PC-9 (cell line): ENCODE measurements at regions not wholly inside any gene's neighbourhood (a gene's known extent, or its start where the extent isn't known, plus 50 kb on each side); places are given as distances from the start of the nearest gene placed in this dataset.
"Not testable (repeated sequence)": the region's sequence is repeated elsewhere in the genome, so short reads cannot be mapped to it uniquely, and the experiment has no call there.

Experiments
- BruUV-seq: library from RNA; stranded (reverse); fragments of 400-500 nt; replicated peaks from 2 replicates; lab custom pipeline; 2021; lab: Mats Ljungman, UMichigan
- CTCF ChIA-PET: fragments of 300-600 bp; sonication (Branson Sonifier 250); formaldehyde crosslinking; loops from one replicate; lab custom pipeline; 2022; ENCODE audit warnings: antibody characterized with exemption; lab: Charles Lee
- POLR2A ChIA-PET: fragments of 300-600 bp; sonication (Branson Sonifier 250); formaldehyde crosslinking; loops from one replicate; lab custom pipeline; 2022; ENCODE audit warnings: antibody characterized with exemption; ENCODE audit not compliant: unreplicated experiment; lab: Charles Lee
- DNase-seq, 2 experiments: peaks; one replicate each; pipeline versions ENCODE4 v3.0.0 to v3.0.0-alpha.2; 2015 to 2022; ENCODE audit warnings: mixed read lengths in 1 of 2
- H2AFZ ChIP-seq: fragments of 200-600 bp; sonication (generic); 2 replicates; pipeline ENCODE4 v1.8.1; 2017; ENCODE audit warnings: antibody characterized with exemption
- H3F3A ChIP-seq: fragments of 200-600 bp; sonication (generic); 2 replicates; pipeline ENCODE4 v1.8.1; 2017; ENCODE audit warnings: antibody characterized with exemption, mild to moderate bottlenecking, low read depth; ENCODE audit not compliant: insufficient read depth
- H3K27ac ChIP-seq: fragments of 200-600 bp; sonication (generic); 2 replicates; pipeline ENCODE4 v1.6.1; 2016; ENCODE audit warnings: mixed run types
- H3K27me3 ChIP-seq: fragments of 200-600 bp; sonication (generic); 2 replicates; pipeline ENCODE4 v1.6.1; 2016; ENCODE audit warnings: low read depth, mixed run types; ENCODE audit not compliant: insufficient read depth
- H3K36me3 ChIP-seq: fragments of 200-600 bp; sonication (generic); 2 replicates; pipeline ENCODE4 v1.6.1; 2016; ENCODE audit warnings: low read depth, mixed run types
- H3K4me1 ChIP-seq: fragments of 200-600 bp; sonication (generic); replicated peaks from 2 replicates; pipeline ENCODE4 v1.6.1; 2016; ENCODE audit warnings: mixed run types; ENCODE audit not compliant: insufficient read depth
- H3K4me2 ChIP-seq: fragments of 200-600 bp; sonication (generic); 2 replicates; pipeline ENCODE4 v1.6.1; 2017; ENCODE audit warnings: mixed run types
- H3K4me3 ChIP-seq: fragments of 200-600 bp; sonication (generic); 2 replicates; pipeline ENCODE4 v1.6.1; 2016; ENCODE audit warnings: mixed run types
- H3K79me2 ChIP-seq: fragments of 200-600 bp; sonication (generic); 2 replicates; pipeline ENCODE4 v1.6.1; 2017; ENCODE audit warnings: low read depth, mixed run types
- H3K9me2 ChIP-seq: fragments of 200-600 bp; sonication (generic); 2 replicates; pipeline ENCODE4 v1.8.1; 2017; ENCODE audit warnings: mild to moderate bottlenecking; ENCODE audit not compliant: insufficient read depth
- H3K9me3 ChIP-seq: fragments of 200-600 bp; sonication (generic); 2 replicates; pipeline ENCODE4 v1.8.1; 2016; ENCODE audit warnings: low read depth; ENCODE audit not compliant: insufficient read depth
- H4K20me1 ChIP-seq: fragments of 200-600 bp; sonication (generic); 2 replicates; pipeline ENCODE4 v1.8.1; 2017; ENCODE audit not compliant: insufficient read depth
- EZH2 ChIP-seq: fragments of 200-600 bp; sonication (generic); IDR thresholded peaks from 2 replicates; pipeline ENCODE4 v1.8.0; 2017; ENCODE audit warnings: antibody characterized with exemption, low read depth
- intact Hi-C: fragments of 100-400 bp; cut with micrococcal nuclease; formaldehyde crosslinking; loops from one replicate; pipeline ENCODE4 v1.10.0; 2022; ENCODE audit not compliant: unreplicated experiment
- TF ChIP-seq, protein P1 (sequence below): fragments of 200-600 bp; sonication (generic); conservative IDR thresholded peaks from 2 replicates; pipeline ENCODE4 v1.6.1; 2017; ENCODE audit warnings: mixed run types, antibody characterized with exemption, mild to moderate bottlenecking, moderate library complexity

DNA sequence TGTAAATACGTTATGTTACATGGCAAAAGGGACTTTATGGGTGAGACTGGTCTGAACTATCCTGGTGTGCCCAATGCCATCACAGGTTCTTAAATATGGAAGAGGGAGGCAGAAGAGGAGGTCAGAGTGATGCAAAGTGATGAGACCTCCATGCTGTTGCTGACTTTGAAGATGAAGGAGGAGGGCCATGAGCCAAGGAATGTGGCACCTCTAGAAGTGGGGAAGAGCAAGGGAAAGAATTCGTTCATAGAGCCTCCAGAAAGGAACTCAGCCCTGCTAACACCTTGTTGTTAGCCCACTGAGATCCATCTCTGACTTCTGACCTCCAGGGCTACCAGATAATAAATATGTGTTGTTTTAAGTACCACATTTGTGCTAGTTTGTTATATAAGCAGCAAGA lies 462.0 kb downstream of the RPS6KC1 start:
- BruUV-seq = no TSS peak
- Histone ChIP-seq H3K4me1 (no peaks in the 10 kb centered on the region), H3K9me3 (no peaks in the 10 kb centered on the region), H3K9me2 (no peaks in the 10 kb centered on the region; the same call in 1 of the 2 replicates), H3K4me3 (no peak overlapping the region), H3F3A (no peaks in the 10 kb centered on the region), H3K79me2 (no peaks in the 10 kb centered on the region), H4K20me1 (no peaks in the 10 kb centered on the region), H3K4me2 (no peak overlapping the region), H3K36me3 (no peaks in the 10 kb centered on the region), H3K27me3 (no peaks in the 10 kb centered on the region), H3K27ac (no peak overlapping the region), H2AFZ (no peak overlapping the region)
- DNase-seq = no peak
- POLR2A ChIA-PET = no interaction called here
- CTCF ChIA-PET = no interaction called here
- no peak for TF ChIP-seq EZH2
- TF ChIP-seq, protein P1, sequence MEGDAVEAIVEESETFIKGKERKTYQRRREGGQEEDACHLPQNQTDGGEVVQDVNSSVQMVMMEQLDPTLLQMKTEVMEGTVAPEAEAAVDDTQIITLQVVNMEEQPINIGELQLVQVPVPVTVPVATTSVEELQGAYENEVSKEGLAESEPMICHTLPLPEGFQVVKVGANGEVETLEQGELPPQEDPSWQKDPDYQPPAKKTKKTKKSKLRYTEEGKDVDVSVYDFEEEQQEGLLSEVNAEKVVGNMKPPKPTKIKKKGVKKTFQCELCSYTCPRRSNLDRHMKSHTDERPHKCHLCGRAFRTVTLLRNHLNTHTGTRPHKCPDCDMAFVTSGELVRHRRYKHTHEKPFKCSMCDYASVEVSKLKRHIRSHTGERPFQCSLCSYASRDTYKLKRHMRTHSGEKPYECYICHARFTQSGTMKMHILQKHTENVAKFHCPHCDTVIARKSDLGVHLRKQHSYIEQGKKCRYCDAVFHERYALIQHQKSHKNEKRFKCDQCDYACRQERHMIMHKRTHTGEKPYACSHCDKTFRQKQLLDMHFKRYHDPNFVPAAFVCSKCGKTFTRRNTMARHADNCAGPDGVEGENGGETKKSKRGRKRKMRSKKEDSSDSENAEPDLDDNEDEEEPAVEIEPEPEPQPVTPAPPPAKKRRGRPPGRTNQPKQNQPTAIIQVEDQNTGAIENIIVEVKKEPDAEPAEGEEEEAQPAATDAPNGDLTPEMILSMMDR = no peak
- intact Hi-C loops = no loop called here

DNA sequence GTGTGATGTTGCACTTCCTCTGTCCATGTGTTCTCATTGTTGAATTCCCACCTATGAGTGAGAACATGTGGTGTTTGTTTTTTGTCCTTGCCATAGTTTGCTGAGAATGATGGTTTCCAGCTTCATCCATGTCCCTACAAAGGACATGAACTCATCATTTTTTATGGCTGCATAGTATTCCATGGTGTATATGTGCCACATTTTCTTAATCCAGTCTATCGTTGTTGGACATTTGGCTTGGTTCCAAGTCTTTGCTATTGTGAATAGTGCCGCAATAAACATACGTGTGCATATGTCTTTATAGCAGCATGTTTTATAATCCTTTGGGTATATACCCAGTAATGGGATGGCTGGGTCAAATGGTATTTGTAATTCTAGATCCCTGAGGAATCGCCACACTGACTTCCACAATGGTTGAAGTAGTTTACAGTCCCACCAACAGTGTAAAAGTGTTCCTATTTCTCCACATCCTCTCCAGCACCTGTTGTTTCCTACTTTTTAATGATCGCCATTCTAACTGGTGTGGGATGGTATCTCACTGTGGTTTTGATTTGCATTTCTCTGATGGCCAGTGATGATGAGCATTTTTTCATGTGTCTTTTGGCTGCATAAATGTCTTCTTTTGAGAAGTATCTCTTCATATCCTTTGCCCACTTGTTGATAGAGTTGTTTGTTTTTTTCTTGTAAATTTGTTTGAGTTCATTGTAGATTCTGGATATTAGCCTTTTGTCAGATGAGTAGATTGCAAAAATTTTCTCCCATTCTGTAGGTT lies 463.6 kb downstream of the RPS6KC1 start:
- H3K9me2 ChIP-seq, DNase-seq, H3K4me1 ChIP-seq, CTCF ChIA-PET, H2AFZ ChIP-seq, H3K27ac ChIP-seq, H3K4me3 ChIP-seq, intact Hi-C loops, H3F3A ChIP-seq, POLR2A ChIA-PET, H3K36me3 ChIP-seq, H3K27me3 ChIP-seq, H3K9me3 ChIP-seq, H3K79me2 ChIP-seq, H3K4me2 ChIP-seq, H4K20me1 ChIP-seq, BruUV-seq: not testable (repeated sequence)

DNA sequence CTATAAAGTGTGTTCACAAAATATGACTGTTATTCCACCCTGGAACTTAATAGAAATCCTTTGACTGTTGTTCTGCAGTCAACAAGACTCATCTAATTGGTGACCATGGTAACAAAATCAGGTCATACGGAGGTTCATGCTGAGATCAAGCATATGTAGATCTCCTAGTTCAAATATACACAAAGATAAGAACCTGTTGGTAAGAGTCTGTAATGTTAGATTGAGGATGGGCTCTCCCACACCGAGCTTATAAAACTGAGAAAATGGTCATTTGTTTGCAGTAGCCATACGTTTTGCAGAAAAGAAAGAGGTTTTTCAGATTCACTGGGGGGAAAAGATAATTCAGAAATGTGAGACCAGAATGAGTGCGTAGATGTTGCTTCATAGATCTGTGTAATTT lies 468.1 kb downstream of the RPS6KC1 start:
- Histone ChIP-seq H3F3A (no peaks in the 10 kb centered on the region), H3K4me2 (no peak overlapping the region), H3K4me1 (no peaks in the 10 kb centered on the region), H3K27ac (no peak overlapping the region), H2AFZ (no peak overlapping the region), H3K9me2 (no peaks in the 10 kb centered on the region), H3K36me3 (no peaks in the 10 kb centered on the region), H3K9me3 (peaks cover 9% of the 10 kb centered on the region; the same call in 1 of the 2 replicates), H3K79me2 (no peaks in the 10 kb centered on the region), H4K20me1 (no peaks in the 10 kb centered on the region), H3K4me3 (no peak overlapping the region), H3K27me3 (no peaks in the 10 kb centered on the region)
- ChIA-PET CTCF (no interaction called here), POLR2A (no interaction called here)
- intact Hi-C loops = no loop called here
- TF ChIP-seq, protein P1 = no peak
- no peak for TF ChIP-seq EZH2
- BruUV-seq = no TSS peak
- no peak for DNase-seq
